ENCODE measurements at regions not wholly inside any gene's neighbourhood (a gene's known extent, or its start where the extent isn't known, plus 50 kb on each side); places are given as distances from the start of the nearest gene placed in this dataset.

GRCh38 chr6:91173186-91173585 is 586.3 kb upstream of the MAP3K7 start:
- TF ChIP-seq CTCF (conservative IDR thresholded peaks at IDR 0.05 in 1 of 2, IDR thresholded peaks at IDR 0.05 in 1 of 2; ENCODE audit: low read depth in 1 of 2, low read length in 2 of 2) (no peak), EZH2 (IDR thresholded peaks at IDR 0.05; ENCODE audit: low read length, missing control alignments) (no peak)

Measured in fibroblast of lung (primary cell).